ENCODE measurements at regions not wholly inside any gene's neighbourhood (a gene's known extent, or its start where the extent isn't known, plus 50 kb on each side); places are given as distances from the start of the nearest gene placed in this dataset.
"Not testable (repeated sequence)": the region's sequence is repeated elsewhere in the genome, so short reads cannot be mapped to it uniquely, and the experiment has no call there.

DNA sequence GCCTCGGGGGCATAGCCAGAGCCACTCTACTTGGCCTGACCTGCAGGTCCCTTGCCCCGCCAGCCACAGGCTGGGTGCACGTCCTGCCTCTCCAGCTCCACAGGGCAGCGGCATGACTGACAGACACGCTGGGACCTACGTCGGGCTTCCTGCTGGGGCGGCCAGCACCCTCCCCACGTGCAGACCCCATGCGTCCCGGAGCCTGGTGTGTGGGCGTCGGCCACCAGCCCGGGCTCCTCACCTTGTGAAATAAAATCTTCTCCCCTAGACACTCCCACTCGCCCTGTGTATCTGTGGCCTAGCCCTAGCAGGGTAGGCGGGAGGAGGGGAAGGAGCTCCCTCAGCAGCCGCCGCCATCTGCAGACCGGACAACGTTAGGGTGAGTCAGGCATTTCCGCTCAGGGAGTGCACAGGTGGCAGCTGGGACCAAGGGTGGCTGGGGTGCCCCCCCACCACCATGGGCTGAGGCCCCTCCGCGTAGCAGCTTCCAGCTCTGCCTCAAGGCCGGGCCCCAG, 119.5 kb downstream of the IGLL1 start:
- not testable (repeated sequence) for DNase-seq (ENCODE audit: low read depth, low spot score)

DNA sequence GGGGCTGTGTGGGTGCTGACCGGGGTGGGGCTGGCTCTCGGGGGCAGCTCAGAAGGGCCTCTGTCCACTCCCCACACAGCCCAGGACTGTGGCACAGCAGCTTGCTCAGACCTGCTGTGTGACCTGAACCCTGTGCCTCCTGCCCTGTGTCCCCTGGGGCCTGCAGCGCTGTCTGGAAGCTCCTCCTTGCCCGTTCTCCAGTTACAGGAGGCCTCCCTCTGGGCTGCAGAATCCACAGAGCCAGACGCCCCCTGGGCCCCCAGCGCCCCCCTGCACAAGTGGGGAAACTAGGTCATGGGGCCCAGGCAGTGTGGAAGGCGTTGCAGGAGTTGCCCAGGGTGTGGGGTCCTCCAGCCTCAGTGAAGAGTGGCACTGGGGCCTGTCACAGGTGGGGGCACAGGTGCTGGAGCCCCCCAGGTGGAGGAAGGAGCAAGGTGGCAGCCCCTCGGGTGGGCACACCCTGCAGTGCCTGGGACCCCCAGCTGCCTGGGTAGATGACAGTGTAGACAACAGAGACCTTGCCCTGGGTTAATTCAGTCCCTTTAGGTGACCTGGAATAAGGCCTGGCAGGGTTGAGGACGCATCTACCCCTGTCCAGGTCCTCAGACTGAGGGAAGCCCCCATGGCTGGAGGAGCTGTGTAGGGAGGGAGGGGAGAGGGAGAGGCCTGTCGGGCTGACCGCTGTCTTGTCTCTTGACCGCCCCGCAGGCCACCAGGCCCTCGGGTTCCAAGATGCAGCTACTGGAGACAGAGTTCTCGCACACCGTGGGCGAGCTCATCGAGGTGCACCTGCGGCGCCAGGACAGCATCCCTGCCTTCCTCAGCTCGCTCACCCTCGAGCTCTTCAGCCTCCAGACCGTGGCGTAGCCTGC, 120.2 kb downstream of the IGLL1 start:
- not testable (repeated sequence) for DNase-seq (ENCODE audit: low read depth, low spot score)

DNA sequence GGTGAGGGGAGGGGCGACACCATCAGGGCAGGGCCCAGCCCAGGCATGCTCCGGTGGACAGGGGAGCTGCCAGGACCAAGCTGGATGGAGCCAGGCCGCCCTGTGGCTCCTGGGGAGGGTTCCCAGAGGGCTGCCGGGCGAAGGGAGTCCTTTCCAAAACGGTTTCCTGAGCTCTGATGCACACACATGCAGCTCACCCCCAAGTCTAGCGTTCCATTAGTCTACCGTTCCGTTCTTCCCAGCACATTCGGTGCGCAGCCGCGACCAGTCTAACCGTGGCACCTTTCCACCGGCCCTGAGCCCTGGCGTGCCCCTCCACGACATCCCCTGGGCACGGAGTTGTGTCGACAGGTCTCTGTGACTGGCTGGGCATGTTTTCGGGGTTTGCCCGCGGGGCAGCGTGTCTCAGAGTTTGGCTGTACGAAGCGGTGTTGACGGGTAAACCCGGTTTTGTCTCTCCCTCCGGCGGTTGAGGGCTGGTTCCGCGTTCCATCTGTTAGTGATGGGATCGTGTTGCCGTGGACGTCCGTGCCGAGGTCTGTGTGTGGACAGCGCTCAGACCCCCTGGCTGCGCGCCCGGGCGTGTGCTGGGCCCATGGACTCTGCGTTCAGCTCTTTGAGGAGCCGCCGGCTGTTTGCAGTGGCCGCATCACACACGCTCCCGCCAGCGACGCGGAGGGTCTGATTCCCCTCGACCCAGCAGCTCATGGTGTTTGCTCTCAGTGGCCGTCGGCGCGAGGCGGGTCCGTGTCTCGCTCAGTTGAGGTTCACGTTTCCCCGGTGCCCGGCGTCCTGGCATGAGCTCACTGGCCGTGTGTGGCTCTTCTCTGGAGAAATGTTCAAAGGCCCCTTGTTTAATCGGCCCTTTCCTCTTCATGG, 121.2 kb downstream of the IGLL1 start:
- DNase-seq (ENCODE audit: low read depth, low spot score): no peak

- DNase-seq (ENCODE audit: low read depth, low spot score): no peak
Observed at GRCh38 chr22:23457380-23457985, 122.6 kb downstream of the IGLL1 start.

GRCh38 chr22:23456666-23457379, 123.3 kb downstream of the IGLL1 start:
- not testable (repeated sequence) for DNase-seq (ENCODE audit: low read depth, low spot score)

- DNase-seq (ENCODE audit: low read depth, low spot score): not testable (repeated sequence)
Observed at GRCh38 chr22:23454345-23454744, 125.7 kb downstream of the IGLL1 start.

DNA sequence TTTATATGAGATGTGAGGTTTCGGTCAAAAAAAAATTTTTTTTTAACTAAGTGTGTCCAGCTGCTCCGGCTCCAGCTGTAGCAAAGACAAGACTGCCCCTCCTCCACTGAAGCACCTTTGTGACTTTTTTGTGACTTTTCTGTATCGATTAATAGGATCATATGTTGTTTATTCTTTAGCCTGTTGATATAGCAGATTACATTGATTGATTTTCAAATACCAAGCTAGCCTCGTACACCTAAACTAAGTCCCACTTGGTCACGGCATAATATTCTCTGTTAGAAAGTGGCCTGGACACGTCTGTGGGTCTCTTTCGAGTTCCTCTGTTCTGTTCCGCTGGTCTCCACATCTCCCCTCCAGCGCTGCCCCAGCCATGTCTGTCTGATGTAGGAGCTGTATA, 126.8 kb downstream of the IGLL1 start:
- no peak for DNase-seq (ENCODE audit: low read depth, low spot score)

DNA sequence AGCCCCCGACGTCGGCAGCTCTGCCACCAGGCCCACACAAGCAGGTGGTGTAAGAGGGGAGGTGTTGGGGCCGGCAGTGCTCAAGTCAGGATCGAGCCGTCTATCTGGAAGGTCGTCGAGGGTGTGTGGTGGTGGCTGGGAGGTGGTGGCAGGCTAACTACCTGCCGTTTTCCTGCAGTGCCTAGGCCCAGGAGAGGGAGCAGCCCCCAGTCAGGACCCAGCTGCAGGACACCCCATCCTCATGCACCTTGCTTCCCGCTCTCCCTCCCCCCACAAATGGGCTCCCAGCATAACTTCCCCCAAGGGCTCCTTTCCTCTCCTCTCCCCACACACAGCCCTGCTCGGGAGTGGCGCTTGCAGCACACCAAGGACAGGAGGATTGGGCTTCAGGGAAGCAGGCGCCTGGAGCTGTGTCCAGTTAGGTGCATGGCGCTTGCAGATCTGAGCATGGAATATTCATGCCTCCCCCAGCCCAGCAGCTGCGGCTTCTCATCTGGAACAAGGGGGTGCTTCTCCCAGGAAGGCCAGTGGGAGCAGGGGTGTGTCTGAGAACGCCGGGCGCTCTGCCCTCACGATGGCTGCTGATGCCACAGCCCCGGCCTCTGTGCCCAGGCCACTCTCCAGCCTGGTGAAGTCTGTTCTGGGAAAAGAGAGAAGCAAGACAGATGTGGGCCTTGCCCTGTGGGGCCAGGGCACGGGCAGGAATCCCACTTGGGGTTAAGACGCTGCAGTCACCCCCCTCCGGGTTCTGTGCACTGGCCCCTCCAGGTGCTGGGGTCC, 127.7 kb downstream of the IGLL1 start:
- DNase-seq (ENCODE audit: low read depth, low spot score): no peak

- not testable (repeated sequence) for DNase-seq (ENCODE audit: low read depth, low spot score)
Observed at GRCh38 chr22:23451452-23452230, 128.4 kb downstream of the IGLL1 start.

- DNase-seq (ENCODE audit: low read depth, low spot score): not testable (repeated sequence)
Observed at GRCh38 chr22:23450821-23451220, 129.3 kb downstream of the IGLL1 start.

GRCh38 chr22:23450434-23450795, 129.7 kb downstream of the IGLL1 start:
- no peak for DNase-seq (ENCODE audit: low read depth, low spot score)

GRCh38 chr22:23449748-23450433, 130.2 kb downstream of the IGLL1 start:
- not testable (repeated sequence) for DNase-seq (ENCODE audit: low read depth, low spot score)

GRCh38 chr22:23448499-23449288, 131.4 kb downstream of the IGLL1 start:
- DNase-seq (ENCODE audit: low read depth, low spot score): not testable (repeated sequence)

- no peak for DNase-seq (ENCODE audit: low read depth, low spot score)
Observed at GRCh38 chr22:23446796-23447350, 133.2 kb downstream of the IGLL1 start.

- not testable (repeated sequence) for DNase-seq (ENCODE audit: low read depth, low spot score)
Observed at GRCh38 chr22:23446194-23446593, 133.9 kb downstream of the IGLL1 start.

DNA sequence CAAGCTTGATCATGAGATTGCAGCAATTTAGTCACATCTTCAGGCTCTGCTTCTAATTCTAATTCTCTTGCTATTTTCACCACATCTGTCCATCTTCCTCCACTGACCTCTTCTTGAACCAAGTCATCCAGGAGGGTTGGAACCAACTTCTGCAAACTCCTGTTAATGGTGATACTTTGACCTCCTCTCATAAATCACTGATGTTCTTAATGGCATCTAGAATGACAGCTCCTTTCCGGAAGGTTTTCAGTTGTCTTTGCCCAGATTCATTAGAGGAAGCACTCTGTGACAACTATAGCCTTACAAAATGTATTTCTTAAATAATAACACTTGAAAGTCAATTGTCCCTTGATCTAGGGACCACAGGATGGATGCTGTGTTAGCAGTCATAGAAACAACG, 136.2 kb downstream of the IGLL1 start:
- not testable (repeated sequence) for DNase-seq (ENCODE audit: low read depth, low spot score)

DNA sequence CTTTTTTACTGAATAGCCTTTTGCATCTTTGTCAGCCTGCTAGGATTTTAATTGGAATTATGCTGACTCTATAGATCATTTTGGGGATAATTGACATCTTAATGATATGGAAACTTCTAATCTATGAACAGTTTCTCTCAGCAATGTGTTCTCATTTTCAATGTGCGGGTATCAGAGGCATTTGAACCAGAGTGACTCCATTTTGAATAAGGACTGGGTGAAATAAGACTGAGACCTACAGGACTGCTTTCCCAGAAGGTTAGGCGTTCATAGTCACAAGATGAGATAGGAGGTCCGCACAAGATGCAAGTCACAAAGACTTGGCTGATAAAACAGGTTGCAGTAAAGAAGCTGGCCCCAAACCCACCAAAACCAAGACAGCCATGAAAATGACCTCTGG, 140.5 kb downstream of the IGLL1 start:
- DNase-seq (ENCODE audit: low read depth, low spot score): not testable (repeated sequence)

DNA sequence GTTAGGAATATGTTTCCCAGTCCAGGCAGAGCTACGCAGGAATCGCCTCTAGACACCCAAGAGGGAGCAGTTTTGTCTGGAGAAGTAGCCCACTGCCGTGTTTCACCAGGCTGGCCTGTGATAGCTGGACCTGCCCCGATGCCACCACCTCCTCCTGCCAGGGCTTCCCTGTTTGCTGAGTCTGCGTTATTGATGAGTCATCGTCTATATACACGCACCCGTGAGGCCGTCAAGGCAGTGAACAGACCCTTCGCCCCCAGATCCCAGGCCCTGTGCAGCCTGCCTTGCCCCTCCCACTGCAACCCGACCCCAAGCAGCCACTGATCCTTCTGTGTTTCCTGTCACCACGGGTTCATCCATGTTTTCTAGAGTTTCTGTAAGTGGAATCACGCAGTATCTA, 141.9 kb downstream of the IGLL1 start:
- DNase-seq (ENCODE audit: low read depth, low spot score): no peak
